GM21576 (cell line): ENCODE measurements at regions not wholly inside any gene's neighbourhood (a gene's known extent, or its start where the extent isn't known, plus 50 kb on each side); places are given as distances from the start of the nearest gene placed in this dataset.
A peak's percentile ranks its signal among the peaks of the same experiment; 100 is the strongest.

Experiments
- ATAC-seq: cut with Tn5 transposase; IDR thresholded peaks from one replicate; pipeline ENCODE4 v1.9.1; 2021; ENCODE audit warnings: mild to moderate bottlenecking, moderate library complexity; ENCODE audit not compliant: unreplicated experiment

DNA sequence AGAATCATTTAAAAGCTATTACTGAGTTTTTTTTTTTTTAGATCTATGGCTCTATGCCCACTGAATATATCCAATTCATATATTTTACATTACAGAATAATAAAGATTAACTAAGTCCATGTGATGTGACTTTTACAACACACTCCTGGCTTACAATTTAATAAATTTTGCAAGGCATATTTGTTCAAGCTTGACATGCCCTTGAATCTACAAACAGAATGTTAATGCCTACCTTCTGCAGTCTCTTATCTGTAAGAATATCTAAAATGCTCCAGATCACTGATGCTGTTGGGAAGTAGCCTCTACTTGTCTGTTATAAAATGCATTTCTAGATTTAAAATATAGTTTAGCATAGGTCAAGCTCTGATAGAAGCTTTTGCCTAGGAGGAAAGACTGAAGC is 100.7 kb upstream of the RASGEF1B start:
- ATAC-seq = no peak

DNA sequence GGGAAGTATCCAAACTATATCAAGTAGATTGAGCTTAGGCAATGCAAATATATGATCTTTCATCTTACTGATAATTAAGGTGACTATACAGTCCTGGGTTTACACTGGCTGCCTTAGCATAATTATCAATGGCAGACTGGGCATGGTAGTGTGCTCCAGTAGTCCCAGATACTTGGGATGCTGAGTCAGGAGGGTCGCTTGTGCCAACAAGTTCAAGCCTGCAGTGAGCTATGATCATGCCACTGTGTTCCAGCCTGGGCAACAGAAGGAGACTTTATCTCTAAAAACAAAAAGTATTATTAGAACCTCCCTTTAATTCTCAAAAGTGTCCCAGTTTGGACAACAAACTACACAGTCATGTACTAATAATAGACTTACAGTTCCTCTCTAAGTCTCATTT is 99.4 kb upstream of the RASGEF1B start:
- no peak for ATAC-seq

DNA sequence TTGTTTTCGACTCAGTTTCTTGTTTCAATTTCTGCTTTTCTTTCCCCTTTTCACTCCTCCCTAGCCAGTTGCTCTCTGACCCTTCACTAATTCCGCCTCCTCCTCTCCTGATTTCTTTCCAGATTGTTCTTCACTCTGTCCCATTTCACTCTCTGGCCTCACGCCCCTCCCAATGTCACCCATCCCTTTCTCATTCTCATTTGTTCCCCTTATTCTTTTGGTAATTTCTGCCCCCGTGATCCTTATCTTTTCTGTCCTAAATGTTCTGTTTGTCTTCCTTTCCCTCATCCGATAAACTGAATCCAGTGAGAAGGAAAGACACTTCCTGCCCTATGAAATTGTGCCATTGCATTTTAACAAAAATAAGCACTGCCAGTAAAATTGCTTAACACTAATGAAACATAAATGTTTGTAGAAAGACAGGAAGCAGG is 94.5 kb upstream of the RASGEF1B start:
- ATAC-seq = no peak

DNA sequence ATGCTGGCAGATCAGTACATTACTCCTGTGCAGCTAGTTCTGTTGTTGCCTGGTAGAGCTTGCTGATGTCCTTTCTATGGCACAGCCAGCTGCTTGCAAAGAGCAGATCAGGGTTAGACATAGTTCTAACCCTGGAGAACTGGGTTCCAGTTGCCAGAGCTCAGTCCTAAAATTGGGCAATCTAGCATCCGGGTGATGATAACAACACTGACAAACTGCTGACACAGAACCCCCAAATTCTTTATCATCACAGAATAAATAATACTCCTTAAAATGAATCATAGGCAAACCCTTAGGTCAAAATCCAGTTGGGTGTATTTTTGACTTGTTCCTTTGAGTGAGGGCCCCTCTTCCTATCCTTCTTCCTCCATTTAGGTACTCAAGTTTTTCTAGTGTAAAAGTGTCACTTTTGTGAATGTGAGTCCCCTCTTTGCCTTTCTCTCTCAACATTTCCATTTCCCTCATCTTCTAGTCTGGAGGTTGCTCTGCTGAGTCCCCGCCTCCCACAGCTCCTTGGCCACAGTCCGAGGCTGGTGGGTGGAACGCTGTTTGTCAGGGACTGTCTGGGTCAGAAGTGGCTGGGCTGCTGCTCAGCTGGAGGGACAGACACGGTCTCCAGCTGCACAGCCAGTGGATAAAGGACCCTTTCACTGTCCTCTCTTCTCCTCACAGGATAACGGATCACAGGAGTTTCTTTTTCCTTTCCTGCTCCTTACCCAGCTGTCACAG is 93.6 kb upstream of the RASGEF1B start:
- ATAC-seq = no peak

DNA sequence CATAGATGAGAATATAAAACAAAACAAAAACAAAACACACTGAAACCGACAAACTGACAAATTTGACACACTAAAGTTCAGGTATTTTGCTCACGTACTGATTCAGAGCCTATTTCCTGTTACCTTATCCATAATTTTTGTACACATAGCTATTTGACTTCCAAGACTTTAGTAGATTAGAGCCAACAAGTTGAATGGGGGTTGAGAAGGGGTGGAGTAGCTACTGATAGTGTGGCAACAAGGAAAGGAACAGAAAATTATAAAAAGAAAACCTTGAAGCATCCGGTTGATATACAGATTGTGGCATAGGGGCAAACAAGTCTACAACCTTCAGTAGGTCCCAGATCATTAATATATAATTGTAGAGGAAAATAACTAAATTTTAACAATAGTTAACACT is 92.3 kb upstream of the RASGEF1B start:
- ATAC-seq = no peak

DNA sequence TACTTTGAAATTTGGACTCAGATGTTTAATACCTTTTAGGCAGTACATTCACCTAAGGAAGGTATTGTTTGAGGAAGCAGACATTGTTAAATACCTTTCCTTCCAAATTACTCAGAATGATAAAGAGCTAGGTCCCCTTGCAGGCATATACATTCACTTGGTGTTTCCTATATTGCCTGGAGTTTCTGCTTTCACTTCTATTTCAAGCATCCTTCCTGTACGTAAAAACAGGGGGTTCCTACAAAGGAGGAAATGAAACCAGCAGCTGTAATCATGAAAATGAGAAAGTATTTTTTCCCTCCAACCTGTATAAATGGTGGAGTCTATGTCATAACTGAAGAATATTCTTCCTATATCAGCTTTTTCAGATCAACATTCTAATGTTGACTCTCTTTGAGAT is 90.4 kb upstream of the RASGEF1B start:
- peak; percentile 98 for ATAC-seq

DNA sequence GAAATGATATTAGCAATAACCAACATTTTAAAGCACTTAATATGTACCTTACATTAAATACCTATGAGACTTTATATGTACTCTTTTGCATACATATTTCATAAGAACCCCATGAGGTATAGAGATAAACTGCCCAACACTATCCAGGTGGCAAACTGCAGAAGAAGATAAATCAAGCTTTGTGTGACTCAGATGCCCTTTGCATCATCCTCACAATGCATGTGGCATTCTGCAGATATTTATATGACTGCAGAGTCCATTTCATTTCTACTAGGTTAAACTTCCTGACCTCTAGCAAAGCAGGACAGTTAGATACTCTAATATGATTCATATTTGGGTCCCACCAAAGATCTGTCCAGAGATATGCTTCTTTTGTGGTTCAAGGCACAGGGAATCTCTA is 85.6 kb upstream of the RASGEF1B start:
- ATAC-seq = no peak

DNA sequence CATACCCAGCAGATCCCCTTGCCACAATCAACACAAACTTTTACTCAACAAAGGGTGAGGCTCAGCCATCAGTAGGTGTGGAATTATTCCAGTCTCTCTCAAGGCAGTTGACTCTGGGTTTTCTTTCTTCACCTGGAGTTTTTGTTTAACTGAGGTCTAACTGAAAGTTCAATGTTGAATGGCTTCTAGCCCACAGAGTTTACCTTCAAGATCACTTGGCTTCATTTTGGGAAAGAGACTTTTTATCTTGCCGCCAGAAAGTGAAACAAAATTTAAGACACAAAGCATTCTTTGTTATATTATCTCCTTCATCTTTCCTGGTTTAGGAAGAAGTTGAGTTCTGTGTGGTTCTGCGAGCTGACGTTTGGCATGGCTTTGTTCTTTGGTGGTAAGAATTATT is 83.8 kb upstream of the RASGEF1B start:
- ATAC-seq = no peak

DNA sequence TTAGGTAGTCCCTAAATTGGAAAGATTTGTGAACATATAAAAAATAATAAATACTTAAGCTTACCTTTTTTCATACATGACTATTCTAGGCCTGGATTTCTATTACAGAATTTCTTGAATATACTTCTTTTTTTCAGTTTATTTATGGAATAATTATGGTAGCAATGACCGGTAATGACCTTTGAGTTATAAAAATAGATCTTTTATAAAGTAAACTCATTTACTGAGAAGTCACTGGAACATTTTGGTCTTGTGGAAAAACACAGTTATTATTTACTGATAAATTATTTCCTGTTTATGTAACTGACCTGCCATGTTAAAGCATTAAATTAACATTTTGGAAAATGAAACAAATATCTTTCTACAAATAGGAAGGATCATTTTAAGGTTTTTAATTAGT is 80.4 kb upstream of the RASGEF1B start:
- no peak for ATAC-seq

DNA sequence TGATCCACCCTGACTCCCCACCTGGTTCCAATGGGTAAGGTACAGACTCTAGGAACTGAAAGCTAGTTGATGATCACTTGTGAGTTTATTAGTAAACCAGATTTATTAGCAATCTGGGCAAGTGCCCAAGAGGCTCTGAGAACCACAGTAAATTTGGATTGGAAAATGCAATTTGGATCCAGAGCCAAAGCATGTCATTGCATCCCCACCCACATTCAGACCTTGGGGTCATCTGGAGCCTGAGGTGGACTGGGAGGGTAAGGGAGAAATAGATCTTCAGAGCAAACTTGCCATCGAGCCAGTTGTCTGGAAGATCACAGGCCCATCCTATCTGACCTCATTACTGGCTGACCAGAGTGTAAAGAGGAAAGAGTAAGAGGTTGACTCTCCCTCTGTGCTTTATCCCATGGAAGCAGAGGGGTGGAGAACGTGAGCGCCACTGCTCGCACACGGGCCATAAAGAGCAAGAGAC is 78.7 kb upstream of the RASGEF1B start:
- no peak for ATAC-seq

DNA sequence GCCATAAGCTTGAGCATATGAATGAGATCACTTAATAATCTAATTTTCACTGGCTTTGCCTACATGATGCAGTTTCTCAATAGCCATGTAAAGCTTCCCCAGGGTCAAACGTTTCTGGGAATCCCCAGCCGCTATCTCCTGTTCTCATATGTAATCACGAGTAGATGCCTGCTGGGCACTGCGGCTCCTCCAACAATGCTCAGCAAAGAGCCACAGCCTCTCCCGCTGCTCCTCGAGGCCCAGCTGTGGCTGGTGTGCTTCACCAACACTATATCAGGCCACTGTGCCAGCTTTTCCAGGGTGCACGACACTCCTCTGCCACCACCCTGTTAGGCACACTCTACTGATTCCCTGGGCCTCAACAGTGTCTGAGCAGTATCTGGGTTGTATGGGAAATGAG is 78.3 kb upstream of the RASGEF1B start:
- no peak for ATAC-seq

DNA sequence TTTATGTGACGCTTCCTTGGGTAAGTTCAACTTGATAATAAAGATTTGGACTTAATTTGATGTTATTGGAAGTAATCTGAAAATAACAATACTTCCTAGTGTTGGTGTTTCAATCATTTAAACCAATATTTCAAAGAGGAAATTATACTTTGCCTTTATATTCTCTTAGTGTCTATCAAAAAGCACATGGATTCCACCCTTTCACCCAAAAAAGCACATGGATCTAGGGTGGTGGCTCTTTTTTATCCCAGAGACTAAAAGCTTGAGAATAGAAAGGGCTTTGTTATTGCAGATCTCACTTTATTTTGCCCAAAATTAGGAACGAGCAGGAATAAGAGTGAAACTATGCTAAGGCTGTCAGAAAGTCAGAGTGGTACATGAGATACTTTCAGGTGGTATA is 75.1 kb upstream of the RASGEF1B start:
- ATAC-seq = no peak

DNA sequence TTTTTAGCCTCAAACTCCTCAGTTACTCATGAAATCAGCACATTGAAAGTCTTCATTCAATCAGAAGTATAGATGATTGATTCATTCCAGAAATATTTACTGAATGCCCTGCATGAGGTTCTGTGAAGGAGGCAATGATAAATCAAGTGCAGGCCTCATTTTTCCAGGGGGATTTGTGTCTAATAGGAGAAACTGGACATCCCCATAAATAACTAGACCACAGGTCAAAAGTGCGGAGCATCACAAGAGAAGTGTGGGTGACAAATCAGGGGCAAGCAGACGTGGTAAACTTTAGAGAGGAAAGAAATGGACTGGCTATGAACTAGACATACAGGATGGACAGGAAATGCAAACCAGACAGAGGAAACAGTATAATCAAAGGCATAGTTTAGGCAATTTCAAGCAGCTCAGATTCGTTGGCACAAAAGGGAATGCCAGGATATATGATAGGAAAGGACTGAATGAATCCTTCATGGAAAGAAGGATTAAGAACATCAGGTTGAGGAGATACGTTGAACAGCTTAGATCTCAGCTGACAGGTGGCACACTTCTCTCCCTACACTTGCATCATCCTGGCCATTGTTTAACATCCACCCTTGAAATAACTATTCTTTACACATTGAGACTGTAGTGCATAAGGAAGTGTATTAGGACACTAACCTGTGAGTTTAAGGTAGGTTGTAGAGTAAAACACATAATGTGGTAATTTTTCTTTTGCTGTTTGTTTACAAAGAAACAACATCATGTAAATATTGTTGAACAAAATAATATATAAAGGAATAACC is 69.6 kb upstream of the RASGEF1B start:
- no peak for ATAC-seq

DNA sequence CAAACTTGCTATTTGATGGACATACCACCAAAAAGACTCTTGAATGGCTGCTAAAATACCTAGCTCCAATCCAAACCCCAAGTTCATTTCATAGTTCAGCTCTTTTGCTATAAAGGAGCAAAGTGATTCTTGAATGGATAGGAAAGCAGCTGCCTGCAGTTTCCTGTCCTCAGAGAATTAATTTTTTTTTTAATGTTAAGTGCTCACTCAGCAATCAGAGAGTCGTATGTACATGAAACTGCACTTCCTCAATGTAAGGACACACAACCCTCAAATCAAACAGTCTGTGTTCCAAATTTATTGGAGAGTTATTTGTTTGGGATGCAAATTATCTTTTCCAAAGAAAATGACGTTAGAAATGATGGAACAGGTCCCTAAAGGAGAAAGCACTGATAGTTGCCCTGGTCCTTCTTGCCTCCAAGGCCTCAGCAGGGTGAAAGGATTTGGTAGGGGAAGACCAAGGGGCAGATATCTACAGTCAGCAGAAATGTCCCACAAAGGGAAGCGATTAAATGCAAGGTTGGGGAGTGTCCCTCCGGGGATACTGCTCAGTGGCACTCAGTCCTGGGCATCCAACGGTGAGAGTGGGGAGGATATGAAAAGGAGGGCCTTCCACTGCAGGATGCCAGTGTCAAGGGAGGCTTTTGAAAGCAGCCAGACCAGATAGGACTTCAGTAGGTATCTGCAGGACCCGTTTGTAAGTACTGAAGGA is 67.2 kb upstream of the RASGEF1B start:
- no peak for ATAC-seq

DNA sequence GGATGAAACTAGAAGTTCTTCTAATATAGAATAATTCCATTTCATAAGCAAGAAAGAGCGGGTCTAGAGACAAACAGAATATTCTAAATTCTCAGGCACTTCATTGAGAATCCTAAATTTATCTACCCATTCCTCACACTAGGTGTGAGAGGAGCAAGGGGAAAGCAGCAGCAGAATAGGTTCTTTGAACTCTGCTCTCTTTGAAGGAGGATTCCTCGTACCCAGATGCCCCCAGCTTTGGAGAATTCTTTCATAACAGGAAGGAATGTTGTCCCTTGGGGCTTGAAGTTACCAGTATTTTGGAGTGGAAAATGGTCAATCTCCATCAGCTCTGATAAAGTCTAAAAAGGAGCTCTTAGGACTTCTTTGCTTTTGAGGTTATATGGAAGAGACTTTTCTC is 59.7 kb upstream of the RASGEF1B start:
- ATAC-seq = no peak

DNA sequence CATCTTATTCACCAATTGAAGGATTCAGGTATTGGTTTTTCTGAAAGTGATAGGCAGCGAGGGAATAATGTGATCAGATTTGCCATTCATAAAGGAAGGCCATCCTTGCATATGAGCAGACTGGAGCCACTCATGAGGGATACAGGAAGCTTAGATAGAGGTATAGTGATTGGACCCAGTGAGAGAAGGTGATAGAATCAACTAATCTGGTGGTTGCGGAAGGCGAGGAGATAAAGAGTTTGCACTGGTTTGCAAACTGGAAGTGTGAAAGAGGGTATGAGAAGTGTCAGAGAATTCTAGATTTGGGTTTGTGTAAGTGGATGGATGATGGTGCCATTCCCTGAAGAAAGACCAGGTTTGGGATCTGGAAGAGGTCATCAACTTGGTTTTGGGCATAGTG is 57.3 kb upstream of the RASGEF1B start:
- no peak for ATAC-seq

DNA sequence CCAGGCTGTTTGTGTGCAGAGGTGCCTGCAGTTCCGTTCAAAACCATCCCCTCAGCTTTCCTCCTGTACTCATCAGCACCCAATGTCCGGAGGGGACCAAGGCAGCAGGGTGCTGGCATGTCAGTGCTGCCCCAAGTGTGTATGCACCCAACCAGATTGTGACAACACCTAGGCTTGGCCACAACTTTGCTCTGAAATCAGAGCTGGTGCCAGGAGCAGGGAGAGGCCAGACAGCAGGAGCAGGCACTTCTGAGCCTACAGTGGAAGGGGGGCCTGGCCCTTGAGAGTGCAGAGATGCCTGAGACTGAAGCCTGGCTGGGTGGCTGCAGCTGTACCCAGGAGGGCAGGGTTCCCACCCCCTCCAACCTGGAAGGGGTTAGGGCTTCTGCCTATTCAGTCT is 56.5 kb upstream of the RASGEF1B start:
- no peak for ATAC-seq

DNA sequence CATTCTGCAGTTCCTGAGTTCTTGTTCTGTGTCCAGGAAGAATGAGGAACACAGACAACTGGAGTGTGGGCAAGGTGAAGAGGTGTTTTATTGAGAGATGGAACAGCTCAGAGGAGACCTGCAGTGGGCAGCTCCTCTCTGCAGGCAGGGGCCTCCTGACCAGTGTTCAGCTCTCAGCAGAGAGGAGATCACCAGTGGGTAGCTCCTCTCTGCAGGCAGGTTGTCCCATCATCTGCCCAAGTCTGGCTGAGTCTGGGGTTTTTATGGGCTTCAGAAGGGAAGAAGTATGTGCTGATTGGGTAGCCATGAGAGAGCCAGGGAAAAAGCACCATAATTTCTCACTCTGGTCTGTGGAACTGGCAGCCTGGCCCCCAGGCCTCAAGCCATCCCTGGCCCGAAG is 56.0 kb upstream of the RASGEF1B start:
- no peak for ATAC-seq

DNA sequence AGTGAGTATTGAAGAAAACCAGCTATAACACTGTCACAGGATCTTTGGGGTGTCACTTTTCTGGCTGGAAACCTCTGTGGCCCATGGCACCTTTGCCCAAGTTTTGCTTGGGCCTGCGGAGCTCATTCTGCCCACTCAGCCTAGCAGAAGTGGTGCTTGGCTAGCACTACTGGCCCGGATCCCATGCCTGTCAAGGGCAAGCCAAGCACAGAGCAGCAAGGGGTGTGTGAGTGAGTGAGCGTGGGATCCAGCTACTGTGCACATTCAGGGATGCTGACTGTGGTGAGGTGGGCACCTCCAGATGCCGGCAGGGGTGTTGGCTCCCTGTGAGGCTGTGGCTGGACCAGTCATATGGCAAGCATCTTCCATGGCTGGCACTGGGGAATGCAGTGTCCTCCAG is 55.4 kb upstream of the RASGEF1B start:
- no peak for ATAC-seq

DNA sequence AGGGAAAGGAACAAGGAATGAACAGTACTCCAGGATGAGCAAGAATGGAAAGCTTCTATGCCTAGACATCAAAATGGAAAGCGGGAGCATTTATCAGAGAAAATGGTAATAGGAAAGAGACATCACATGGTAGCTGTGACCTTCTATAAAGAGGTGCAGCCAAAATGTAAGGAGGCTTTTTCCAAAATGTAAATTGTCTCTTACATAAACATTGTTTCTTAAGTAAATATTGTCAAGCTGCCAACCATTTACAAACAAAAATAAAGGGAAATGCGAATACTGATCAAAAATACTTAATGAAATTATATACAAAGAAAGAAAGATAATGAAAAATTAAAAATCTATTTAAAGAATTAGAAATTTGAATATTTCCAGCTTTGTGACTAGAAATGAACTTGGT is 55.0 kb upstream of the RASGEF1B start:
- ATAC-seq = no peak

DNA sequence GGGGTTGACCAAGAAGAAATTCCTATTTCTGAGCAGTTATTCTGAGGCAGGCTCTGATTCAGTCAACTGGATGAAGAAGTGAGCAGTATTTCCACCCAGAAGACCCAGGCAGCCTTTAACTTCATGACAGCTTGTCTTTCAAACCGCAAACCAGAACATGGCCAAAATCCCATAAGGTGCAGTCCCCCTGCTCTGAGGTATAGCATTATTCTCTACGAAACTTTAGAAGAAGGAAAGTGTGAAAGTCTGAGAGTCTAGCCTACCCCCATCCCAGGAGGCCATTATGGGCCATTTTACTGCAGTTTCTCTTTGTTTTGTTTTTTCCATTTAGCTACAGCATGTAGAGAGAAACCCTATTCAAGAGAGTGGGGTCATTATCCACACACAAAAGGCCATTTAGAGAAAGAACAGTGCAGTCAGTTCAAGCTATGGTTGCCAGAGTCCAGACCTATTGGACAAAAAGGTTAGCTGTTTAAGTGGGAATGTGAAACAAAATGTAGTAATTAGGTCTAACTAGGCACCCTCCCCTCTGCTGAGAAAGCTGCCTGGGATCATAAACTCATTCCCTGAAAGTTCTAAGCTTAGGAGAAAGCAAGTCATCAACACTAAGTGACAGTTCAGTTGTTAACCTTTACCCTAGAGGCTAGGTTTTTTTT is 52.1 kb upstream of the RASGEF1B start:
- no peak for ATAC-seq
